HG02759 (cell line): ENCODE measurements at regions not wholly inside any gene's neighbourhood (a gene's known extent, or its start where the extent isn't known, plus 50 kb on each side); places are given as distances from the start of the nearest gene placed in this dataset.
"Not testable (repeated sequence)": the region's sequence is repeated elsewhere in the genome, so short reads cannot be mapped to it uniquely, and the experiment has no call there.

Source experiments
- ATAC-seq: cut with Tn5 transposase; IDR thresholded peaks from one replicate; pipeline ENCODE4 v1.9.1; 2021; ENCODE audit warnings: mild to moderate bottlenecking, moderate library complexity; ENCODE audit not compliant: unreplicated experiment

GRCh38 chr3:147471741-147472140, 62.6 kb downstream of the ZIC1 start:
- ATAC-seq, result no peak

- no peak for ATAC-seq
Measured at GRCh38 chr3:147472846-147473245, 63.7 kb downstream of the ZIC1 start.

GRCh38 chr3:147483145-147483544, 74.0 kb downstream of the ZIC1 start:
- no peak for ATAC-seq

GRCh38 chr3:147483578-147483977, 74.4 kb downstream of the ZIC1 start:
- ATAC-seq, result no peak

- no peak for ATAC-seq
Measured at GRCh38 chr3:147493065-147493464, 83.9 kb downstream of the ZIC1 start.

- no peak for ATAC-seq
Measured at GRCh38 chr3:147493666-147494065, 84.5 kb downstream of the ZIC1 start.

GRCh38 chr3:147497286-147497685, 88.1 kb downstream of the ZIC1 start:
- ATAC-seq, result no peak

- ATAC-seq, result no peak
Measured at GRCh38 chr3:147507638-147508286, 98.6 kb downstream of the ZIC1 start.

GRCh38 chr3:147509448-147509847, 100.3 kb downstream of the ZIC1 start:
- ATAC-seq, result no peak

- no peak for ATAC-seq
Measured at GRCh38 chr3:147513785-147514184, 104.6 kb downstream of the ZIC1 start.

GRCh38 chr3:147514366-147515160, 105.4 kb downstream of the ZIC1 start:
- ATAC-seq, result no peak

- ATAC-seq, result peak; percentile 75
Measured at GRCh38 chr3:147518465-147518864, 109.3 kb downstream of the ZIC1 start.

GRCh38 chr3:147521646-147522045, 112.5 kb downstream of the ZIC1 start:
- no peak for ATAC-seq

GRCh38 chr3:147522780-147523179, 113.6 kb downstream of the ZIC1 start:
- not testable (repeated sequence) for ATAC-seq

- no peak for ATAC-seq
Measured at GRCh38 chr3:147529551-147529950, 120.4 kb downstream of the ZIC1 start.

GRCh38 chr3:147538034-147538433, 128.9 kb downstream of the ZIC1 start:
- no peak for ATAC-seq

- no peak for ATAC-seq
Measured at GRCh38 chr3:147540921-147541320, 131.8 kb downstream of the ZIC1 start.

- ATAC-seq, result no peak
Measured at GRCh38 chr3:147544290-147544689, 135.1 kb downstream of the ZIC1 start.

GRCh38 chr3:147551491-147551890, 142.3 kb downstream of the ZIC1 start:
- no peak for ATAC-seq

- no peak for ATAC-seq
Measured at GRCh38 chr3:147554332-147554731, 145.2 kb downstream of the ZIC1 start.

- ATAC-seq, result no peak
Measured at GRCh38 chr3:147572970-147573340, 163.8 kb downstream of the ZIC1 start.

GRCh38 chr3:147574621-147575020, 165.5 kb downstream of the ZIC1 start:
- ATAC-seq, result no peak

GRCh38 chr3:147575391-147575790, 166.2 kb downstream of the ZIC1 start:
- no peak for ATAC-seq
